GM21723 (cell line): ENCODE measurements at regions not wholly inside any gene's neighbourhood (a gene's known extent, or its start where the extent isn't known, plus 50 kb on each side); places are given as distances from the start of the nearest gene placed in this dataset.

Source experiments
- ATAC-seq: cut with Tn5 transposase; IDR thresholded peaks from one replicate; pipeline ENCODE4 v1.9.1; 2021; ENCODE audit warnings: mild to moderate bottlenecking, moderate library complexity; ENCODE audit not compliant: unreplicated experiment

GRCh38 chr3:124174910-124175874 is 183.3 kb upstream of the ROPN1 start:
- no peak for ATAC-seq

GRCh38 chr3:124177071-124177470 is 185.1 kb upstream of the ROPN1 start:
- no peak for ATAC-seq

GRCh38 chr3:124178531-124178930 is 186.6 kb upstream of the ROPN1 start:
- ATAC-seq = no peak

GRCh38 chr3:124200407-124200806 is 208.5 kb upstream of the ROPN1 start:
- ATAC-seq = no peak

- ATAC-seq = no peak
Measured at GRCh38 chr3:124201226-124201625, 209.3 kb upstream of the ROPN1 start.

- ATAC-seq = no peak
Measured at GRCh38 chr3:124201786-124202185, 209.9 kb upstream of the ROPN1 start.

GRCh38 chr3:124202754-124203153 is 210.8 kb upstream of the ROPN1 start:
- ATAC-seq = no peak

GRCh38 chr3:124203292-124203691 is 211.4 kb upstream of the ROPN1 start:
- ATAC-seq = no peak

GRCh38 chr3:124206225-124207055 is 214.5 kb upstream of the ROPN1 start:
- ATAC-seq = no peak

GRCh38 chr3:124207077-124207476 is 215.2 kb upstream of the ROPN1 start:
- no peak for ATAC-seq

GRCh38 chr3:124207873-124208485 is 216.1 kb upstream of the ROPN1 start:
- ATAC-seq = peak; percentile 96

- no peak for ATAC-seq
Measured at GRCh38 chr3:124209426-124209825, 217.5 kb upstream of the ROPN1 start.

- ATAC-seq = no peak
Measured at GRCh38 chr3:124210899-124211298, 219.0 kb upstream of the ROPN1 start.

GRCh38 chr3:124213641-124214040 is 221.7 kb upstream of the ROPN1 start:
- ATAC-seq = no peak

- ATAC-seq = no peak
Measured at GRCh38 chr3:124217542-124217941, 225.6 kb upstream of the ROPN1 start.

- no peak for ATAC-seq
Measured at GRCh38 chr3:124221422-124221821, 229.5 kb upstream of the ROPN1 start.

GRCh38 chr3:124223853-124224252 is 231.9 kb upstream of the ROPN1 start:
- ATAC-seq = no peak

- no peak for ATAC-seq
Measured at GRCh38 chr3:124227150-124227630, 235.3 kb upstream of the ROPN1 start.

- no peak for ATAC-seq
Measured at GRCh38 chr3:124229420-124229819, 237.5 kb upstream of the ROPN1 start.

GRCh38 chr3:124229836-124230235 is 237.9 kb upstream of the ROPN1 start:
- no peak for ATAC-seq

GRCh38 chr3:124230432-124230831 is 238.5 kb upstream of the ROPN1 start:
- no peak for ATAC-seq
